ENCODE measurements at regions not wholly inside any gene's neighbourhood (a gene's known extent, or its start where the extent isn't known, plus 50 kb on each side); places are given as distances from the start of the nearest gene placed in this dataset.

DNA sequence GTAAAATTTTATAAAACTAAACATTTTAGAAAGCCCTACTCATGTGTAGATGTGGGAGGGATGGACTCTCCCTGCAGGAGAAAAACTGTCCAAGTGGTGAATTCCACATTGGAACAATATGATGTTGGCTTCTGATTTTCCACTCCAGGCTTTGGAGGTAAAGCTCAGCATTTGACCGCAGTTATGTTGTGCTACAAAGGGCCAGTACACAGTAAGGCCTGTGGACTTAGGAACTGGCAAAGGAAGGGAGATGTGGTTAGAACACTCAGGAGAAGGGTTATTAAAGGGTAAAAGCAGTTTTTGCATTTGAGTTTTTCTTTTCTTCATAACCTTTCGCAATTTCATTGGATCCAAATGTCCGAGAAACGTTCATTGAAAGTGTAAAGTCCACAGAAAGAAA is 150.3 kb upstream of the SASH1 start:
- no peak overlapping the region for H3K4me3 ChIP-seq (ENCODE audit: low read depth, low read length)
- no peak for DNase-seq (ENCODE audit: low read depth)
- TF ChIP-seq POLR2A (IDR thresholded peaks at IDR 0.05; ENCODE audit: extremely low read depth, insufficient read length) (no peak), MYC (IDR thresholded peaks at IDR 0.05; ENCODE audit: low read depth, low read length) (no peak)
- TF ChIP-seq, protein P1, sequence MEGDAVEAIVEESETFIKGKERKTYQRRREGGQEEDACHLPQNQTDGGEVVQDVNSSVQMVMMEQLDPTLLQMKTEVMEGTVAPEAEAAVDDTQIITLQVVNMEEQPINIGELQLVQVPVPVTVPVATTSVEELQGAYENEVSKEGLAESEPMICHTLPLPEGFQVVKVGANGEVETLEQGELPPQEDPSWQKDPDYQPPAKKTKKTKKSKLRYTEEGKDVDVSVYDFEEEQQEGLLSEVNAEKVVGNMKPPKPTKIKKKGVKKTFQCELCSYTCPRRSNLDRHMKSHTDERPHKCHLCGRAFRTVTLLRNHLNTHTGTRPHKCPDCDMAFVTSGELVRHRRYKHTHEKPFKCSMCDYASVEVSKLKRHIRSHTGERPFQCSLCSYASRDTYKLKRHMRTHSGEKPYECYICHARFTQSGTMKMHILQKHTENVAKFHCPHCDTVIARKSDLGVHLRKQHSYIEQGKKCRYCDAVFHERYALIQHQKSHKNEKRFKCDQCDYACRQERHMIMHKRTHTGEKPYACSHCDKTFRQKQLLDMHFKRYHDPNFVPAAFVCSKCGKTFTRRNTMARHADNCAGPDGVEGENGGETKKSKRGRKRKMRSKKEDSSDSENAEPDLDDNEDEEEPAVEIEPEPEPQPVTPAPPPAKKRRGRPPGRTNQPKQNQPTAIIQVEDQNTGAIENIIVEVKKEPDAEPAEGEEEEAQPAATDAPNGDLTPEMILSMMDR (IDR thresholded peaks at IDR 0.05; ENCODE audit: low read depth, low read length): no peak
- TF ChIP-seq, protein P2, sequence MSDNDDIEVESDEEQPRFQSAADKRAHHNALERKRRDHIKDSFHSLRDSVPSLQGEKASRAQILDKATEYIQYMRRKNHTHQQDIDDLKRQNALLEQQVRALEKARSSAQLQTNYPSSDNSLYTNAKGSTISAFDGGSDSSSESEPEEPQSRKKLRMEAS (IDR thresholded peaks at IDR 0.05; ENCODE audit: low read depth, low read length): no peak

DNA sequence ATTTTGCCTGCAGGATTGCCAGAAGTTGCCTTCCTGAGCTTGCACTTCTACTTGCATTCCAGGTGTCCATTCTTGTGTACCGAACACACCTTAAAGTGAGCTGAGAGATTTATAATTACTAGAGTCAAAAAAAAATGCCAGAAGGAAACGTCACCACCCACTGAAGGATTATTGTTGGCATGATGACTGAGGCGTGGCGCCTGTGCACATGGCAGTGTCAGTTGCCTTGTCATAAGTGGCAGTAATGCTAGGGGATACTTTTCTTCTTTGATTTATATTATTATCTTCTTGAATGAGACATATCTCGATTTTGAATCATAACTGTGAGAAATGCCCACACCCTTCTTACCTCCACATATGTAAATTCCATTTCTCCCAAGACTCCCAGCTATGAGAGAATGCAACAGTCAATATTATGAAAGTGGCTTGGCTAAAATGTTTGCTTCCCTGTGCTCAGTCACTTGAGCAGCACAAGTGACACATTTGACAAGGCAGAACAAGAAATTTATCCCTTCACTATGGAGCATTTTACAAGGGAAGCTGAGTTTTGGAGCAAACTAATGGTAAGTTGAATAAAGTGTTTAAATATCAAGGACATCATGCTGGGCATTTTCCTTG is 149.5 kb upstream of the SASH1 start:
- H3K4me3 ChIP-seq (ENCODE audit: low read depth, low read length): no peak overlapping the region
- TF ChIP-seq MYC (IDR thresholded peaks at IDR 0.05; ENCODE audit: low read depth, low read length) (no peak), POLR2A (IDR thresholded peaks at IDR 0.05; ENCODE audit: extremely low read depth, insufficient read length) (no peak)
- TF ChIP-seq, protein P1 (IDR thresholded peaks at IDR 0.05; ENCODE audit: low read depth, low read length): no peak
- TF ChIP-seq, protein P2 (IDR thresholded peaks at IDR 0.05; ENCODE audit: low read depth, low read length): no peak
- no peak for DNase-seq (ENCODE audit: low read depth)

DNA sequence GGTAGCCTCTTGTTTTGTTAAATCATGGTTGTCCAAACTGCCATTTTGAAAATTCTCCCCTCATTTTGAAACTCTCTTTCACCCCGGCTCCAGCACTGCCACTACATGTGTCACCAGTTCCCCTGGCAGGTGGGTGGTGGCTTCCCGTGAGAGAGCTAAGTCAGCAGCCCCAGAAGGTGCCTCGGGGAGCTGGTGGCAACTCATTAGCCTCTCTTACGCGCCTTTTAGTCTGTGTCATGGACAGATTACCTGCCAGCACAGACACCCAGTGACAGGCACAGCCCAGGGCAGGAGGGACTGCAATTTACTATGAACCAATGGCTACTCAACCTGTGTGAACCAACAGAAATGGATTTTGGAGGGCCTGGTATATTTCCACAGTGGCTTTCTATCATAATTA is 147.1 kb upstream of the SASH1 start:
- DNase-seq (ENCODE audit: low read depth): no peak
- TF ChIP-seq POLR2A (IDR thresholded peaks at IDR 0.05; ENCODE audit: extremely low read depth, insufficient read length) (no peak), MYC (IDR thresholded peaks at IDR 0.05; ENCODE audit: low read depth, low read length) (no peak)
- TF ChIP-seq, protein P1 (IDR thresholded peaks at IDR 0.05; ENCODE audit: low read depth, low read length): no peak
- TF ChIP-seq, protein P2 (IDR thresholded peaks at IDR 0.05; ENCODE audit: low read depth, low read length): no peak
- H3K4me3 ChIP-seq (ENCODE audit: low read depth, low read length): no peak overlapping the region

- no peak for DNase-seq (ENCODE audit: low read depth)
These were observed 143.1 kb upstream of the SASH1 start for GRCh38 chr6:148199584-148199983.

DNA sequence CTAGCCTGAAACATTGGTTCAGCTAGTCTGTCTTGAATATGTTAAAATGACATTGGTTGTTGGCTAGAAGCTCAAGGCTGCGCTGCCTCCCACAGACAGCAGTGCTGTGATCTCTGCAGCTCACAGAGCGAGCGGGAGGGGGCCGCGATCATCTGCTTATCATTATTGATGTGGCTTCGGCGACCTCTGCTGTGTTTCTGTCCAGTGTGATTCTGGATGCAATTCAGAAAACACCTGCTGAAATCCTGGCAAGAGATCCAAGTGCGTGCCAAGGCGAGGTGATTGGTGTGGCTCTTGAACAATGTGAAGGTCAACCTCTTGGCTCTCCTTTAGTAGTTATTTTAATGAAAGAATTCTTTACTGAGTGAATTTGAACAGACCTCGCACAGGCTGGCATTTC is 142.3 kb upstream of the SASH1 start:
- no peak for DNase-seq (ENCODE audit: low read depth)
- H3K4me3 ChIP-seq (ENCODE audit: low read depth, low read length): no peak overlapping the region
- TF ChIP-seq, protein P1 (IDR thresholded peaks at IDR 0.05; ENCODE audit: low read depth, low read length): no peak
- no peak for TF ChIP-seq POLR2A (IDR thresholded peaks at IDR 0.05; ENCODE audit: extremely low read depth, insufficient read length)

More at GRCh38 chr6:148199584-148199983, 143.1 kb upstream of the SASH1 start:
- no peak for TF ChIP-seq MYC (IDR thresholded peaks at IDR 0.05; ENCODE audit: low read depth, low read length)
- TF ChIP-seq, protein P1 (IDR thresholded peaks at IDR 0.05; ENCODE audit: low read depth, low read length): no peak
- H3K4me3 ChIP-seq (ENCODE audit: low read depth, low read length): no peak overlapping the region

- TF ChIP-seq MYC (IDR thresholded peaks at IDR 0.05; ENCODE audit: low read depth, low read length): no peak
- TF ChIP-seq, protein P1 (IDR thresholded peaks at IDR 0.05; ENCODE audit: low read depth, low read length): no peak
- TF ChIP-seq, protein P2 (IDR thresholded peaks at IDR 0.05; ENCODE audit: low read depth, low read length): no peak
- H3K4me3 ChIP-seq (ENCODE audit: low read depth, low read length): no peak overlapping the region
- no peak for DNase-seq (ENCODE audit: low read depth)
These were observed 141.9 kb upstream of the SASH1 start for GRCh38 chr6:148200781-148201180.
